SU-DHL-6 (cell line): ENCODE measurements at regions not wholly inside any gene's neighbourhood (a gene's known extent, or its start where the extent isn't known, plus 50 kb on each side); places are given as distances from the start of the nearest gene placed in this dataset.
"Not testable (repeated sequence)": the region's sequence is repeated elsewhere in the genome, so short reads cannot be mapped to it uniquely, and the experiment has no call there.

Source experiments
- EZH2phosphoT487 ChIP-seq: fragments of 200-600 bp; sonication (generic), shearing (Covaris generic); conservative IDR thresholded peaks from 2 replicates; pipeline ENCODE4 v1.6.1; 2018; ENCODE audit warnings: mild to moderate bottlenecking, antibody characterized with exemption, low read length, moderate library complexity, mixed read lengths
- TF ChIP-seq, protein P1 (sequence below): fragments of 200-600 bp; sonication (generic); IDR thresholded peaks from one replicate; pipeline ENCODE4 v1.5.1; 2017; ENCODE audit warnings: antibody characterized with exemption, mild to moderate bottlenecking, low read length, moderate library complexity; ENCODE audit not compliant: insufficient read depth, poor library complexity, severe bottlenecking

DNA sequence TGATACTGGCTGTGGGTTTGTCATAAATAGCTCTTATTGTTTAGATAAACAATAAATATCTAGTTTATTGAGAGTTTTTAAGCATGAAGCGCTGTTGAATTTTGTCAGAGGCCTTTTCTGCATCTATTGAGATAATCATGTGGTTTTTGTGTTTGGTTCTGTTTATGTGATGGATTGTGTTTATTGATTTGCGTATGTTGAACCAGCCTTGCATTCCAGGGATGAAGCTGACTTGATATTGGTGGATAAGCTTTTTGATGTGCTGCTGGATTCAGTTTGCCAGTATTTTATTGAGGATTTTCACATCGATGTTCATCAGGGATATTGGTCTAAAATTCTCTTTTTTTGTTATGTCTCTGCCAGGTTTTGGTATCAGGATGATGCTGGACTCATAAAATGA is 231.4 kb downstream of the HS3ST3B1 start:
- TF ChIP-seq, protein P1, sequence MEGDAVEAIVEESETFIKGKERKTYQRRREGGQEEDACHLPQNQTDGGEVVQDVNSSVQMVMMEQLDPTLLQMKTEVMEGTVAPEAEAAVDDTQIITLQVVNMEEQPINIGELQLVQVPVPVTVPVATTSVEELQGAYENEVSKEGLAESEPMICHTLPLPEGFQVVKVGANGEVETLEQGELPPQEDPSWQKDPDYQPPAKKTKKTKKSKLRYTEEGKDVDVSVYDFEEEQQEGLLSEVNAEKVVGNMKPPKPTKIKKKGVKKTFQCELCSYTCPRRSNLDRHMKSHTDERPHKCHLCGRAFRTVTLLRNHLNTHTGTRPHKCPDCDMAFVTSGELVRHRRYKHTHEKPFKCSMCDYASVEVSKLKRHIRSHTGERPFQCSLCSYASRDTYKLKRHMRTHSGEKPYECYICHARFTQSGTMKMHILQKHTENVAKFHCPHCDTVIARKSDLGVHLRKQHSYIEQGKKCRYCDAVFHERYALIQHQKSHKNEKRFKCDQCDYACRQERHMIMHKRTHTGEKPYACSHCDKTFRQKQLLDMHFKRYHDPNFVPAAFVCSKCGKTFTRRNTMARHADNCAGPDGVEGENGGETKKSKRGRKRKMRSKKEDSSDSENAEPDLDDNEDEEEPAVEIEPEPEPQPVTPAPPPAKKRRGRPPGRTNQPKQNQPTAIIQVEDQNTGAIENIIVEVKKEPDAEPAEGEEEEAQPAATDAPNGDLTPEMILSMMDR: not testable (repeated sequence)
- TF ChIP-seq EZH2phosphoT487: not testable (repeated sequence)
